Trophoblast cell (in vitro differentiated cells and primary cell): ENCODE measurements at regions not wholly inside any gene's neighbourhood (a gene's known extent, or its start where the extent isn't known, plus 50 kb on each side); places are given as distances from the start of the nearest gene placed in this dataset.

Source experiments
- DNase-seq, 2 donors: peaks; one replicate each; pipeline ENCODE4 v3.0.0-alpha.2; 2016
- H2AFZ ChIP-seq: 2 replicates; pipeline ENCODE4 v1.6.1; 2013; ENCODE audit warnings: low read length, moderate library complexity, mild to moderate bottlenecking; ENCODE audit not compliant: insufficient read depth, poor library complexity
- H2AK5ac ChIP-seq: 2 replicates; pipeline ENCODE4 v1.6.1; 2013; ENCODE audit warnings: mild to moderate bottlenecking, low read length
- H2BK120ac ChIP-seq: 2 replicates; pipeline ENCODE4 v1.6.1; 2013; ENCODE audit warnings: low read length, mild to moderate bottlenecking, moderate library complexity; ENCODE audit not compliant: insufficient read depth, poor library complexity
- H2BK12ac ChIP-seq: 2 replicates; pipeline ENCODE4 v1.6.1; 2013; ENCODE audit warnings: mild to moderate bottlenecking, low read length, moderate library complexity
- H2BK5ac ChIP-seq: 2 replicates; pipeline ENCODE4 v1.6.1; 2013; ENCODE audit warnings: low read length, low read depth, moderate library complexity, mild to moderate bottlenecking; ENCODE audit not compliant: poor library complexity
- H3K14ac ChIP-seq: 2 replicates; pipeline ENCODE4 v1.6.1; 2013; ENCODE audit warnings: mild to moderate bottlenecking, low read length
- H3K18ac ChIP-seq: 2 replicates; pipeline ENCODE4 v1.6.1; 2013; ENCODE audit warnings: mild to moderate bottlenecking, low read length
- H3K23ac ChIP-seq: 2 replicates; pipeline ENCODE4 v1.6.1; 2013; ENCODE audit warnings: low read length
- H3K27ac ChIP-seq: 2 replicates; pipeline ENCODE4 v1.5.1; 2013; ENCODE audit warnings: low read depth, mild to moderate bottlenecking, inconsistent platforms, low read length, moderate library complexity
- H3K27me3 ChIP-seq: 2 replicates; pipeline ENCODE4 v1.6.1; 2013; ENCODE audit warnings: inconsistent platforms, mild to moderate bottlenecking, low read length, moderate library complexity; ENCODE audit not compliant: insufficient read depth
- H3K36me3 ChIP-seq, 2 experiments: 1 replicate in 1 of 2; 2 replicates in 1 of 2; pipeline ENCODE4 v1.6.1; 2013; ENCODE audit warnings: low read length in 2 of 2, mild to moderate bottlenecking in 2 of 2, moderate library complexity in 1 of 2; ENCODE audit not compliant: insufficient read depth in 2 of 2, control insufficient read depth in 1 of 2
- H3K4ac ChIP-seq: 2 replicates; pipeline ENCODE4 v1.6.1; 2013; ENCODE audit warnings: low read depth, mild to moderate bottlenecking, low read length, moderate library complexity
- H3K4me1 ChIP-seq, 2 experiments: 1 replicate in 1 of 2; 2 replicates in 1 of 2; pipeline ENCODE4 v1.6.1; 2013; ENCODE audit warnings: low read length in 2 of 2, mild to moderate bottlenecking in 2 of 2, moderate library complexity in 1 of 2; ENCODE audit not compliant: insufficient read depth in 2 of 2, control insufficient read depth in 1 of 2
- H3K4me2 ChIP-seq: 2 replicates; pipeline ENCODE4 v1.6.1; 2013; ENCODE audit warnings: inconsistent platforms, mild to moderate bottlenecking, low read length, moderate library complexity
- H3K4me3 ChIP-seq: 2 replicates; pipeline ENCODE4 v1.5.1; 2013; ENCODE audit warnings: mild to moderate bottlenecking, low read depth, low read length, inconsistent platforms
- H3K79me1 ChIP-seq: one replicate; pipeline ENCODE4 v1.6.1; 2013; ENCODE audit warnings: low read length
- H3K79me2 ChIP-seq: 2 replicates; pipeline ENCODE4 v1.6.1; 2013; ENCODE audit warnings: low read length, mild to moderate bottlenecking; ENCODE audit not compliant: control insufficient read depth, insufficient read depth, poor library complexity
- H3K9ac ChIP-seq: 2 replicates; pipeline ENCODE4 v1.6.1; 2013; ENCODE audit warnings: mild to moderate bottlenecking, low read length
- H3K9me3 ChIP-seq: 2 replicates; pipeline ENCODE4 v1.6.1; 2013; ENCODE audit warnings: low read depth, mild to moderate bottlenecking, control low read depth, inconsistent platforms, low read length; ENCODE audit not compliant: insufficient read depth
- H4K12ac ChIP-seq: 2 replicates; pipeline ENCODE4 v1.6.1; 2013; ENCODE audit warnings: low read depth, mild to moderate bottlenecking, low read length, moderate library complexity
- H4K8ac ChIP-seq: 2 replicates; pipeline ENCODE4 v1.6.1; 2013; ENCODE audit warnings: low read depth, mild to moderate bottlenecking, low read length, moderate library complexity
- H4K91ac ChIP-seq: one replicate; pipeline ENCODE4 v1.6.1; 2013; ENCODE audit warnings: low read depth, mild to moderate bottlenecking, low read length, moderate library complexity
- WGBS: extraction: QIAGEN DNeasy Blood & Tissue Kit; methylation state at CpG from one replicate; pipeline ENCODE4 v1.1.7; 2013; ENCODE audit warnings: missing lambda C conversion rate; ENCODE audit not compliant: insufficient read length, insufficient coverage; ENCODE audit errors: extremely low coverage; 5-methylcytosine and 5-hydroxymethylcytosine counted together

DNA sequence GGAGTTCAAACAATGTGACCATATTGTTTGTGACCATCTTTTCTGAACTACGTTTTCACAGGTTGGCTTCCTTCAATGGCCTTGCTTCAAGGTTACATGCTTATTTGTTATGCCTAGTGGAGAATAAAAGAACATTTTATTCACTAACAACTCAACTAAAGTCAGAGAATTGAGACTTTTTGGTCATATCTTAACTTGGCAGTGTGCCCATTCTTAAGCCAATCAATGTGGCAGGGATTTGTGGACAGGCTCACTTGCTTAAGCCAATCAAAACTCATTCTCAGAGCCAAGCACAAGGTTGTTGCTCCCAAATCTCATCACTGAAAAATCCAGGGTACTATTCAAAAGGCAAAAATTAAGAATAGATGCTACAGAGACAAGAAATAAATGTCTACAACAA is 455.8 kb upstream of the FAT3 start:
- Histone ChIP-seq H3K27me3 (no peaks in the 10 kb centered on the region), H2AFZ (no peak overlapping the region), H2BK12ac (no peak overlapping the region), H3K4ac (no peak overlapping the region), H3K4me3 (no peak overlapping the region), H4K12ac (no peak overlapping the region), H3K27ac (no peak overlapping the region), H4K91ac (no peak overlapping the region), H3K4me2 (no peak overlapping the region), H3K18ac (no peak overlapping the region), H3K23ac (no peak overlapping the region), H2BK120ac (no peak overlapping the region), H2AK5ac (no peak overlapping the region), H3K9me3 (no peaks in the 10 kb centered on the region), H3K36me3 (no peaks in the 10 kb centered on the region), H3K79me2 (no peaks in the 10 kb centered on the region), H3K79me1 (peaks cover 5% of the 10 kb centered on the region), H3K4me1 (peaks cover 0 to 2% of the 10 kb centered on the region in 2 experiments), H4K8ac (no peak overlapping the region), H2BK5ac (no peak overlapping the region), H3K9ac (no peak overlapping the region), H3K14ac (no peak overlapping the region)
- no CpG with 5 or more reads among the region's 1 CpG for WGBS
- DNase-seq: no peak

DNA sequence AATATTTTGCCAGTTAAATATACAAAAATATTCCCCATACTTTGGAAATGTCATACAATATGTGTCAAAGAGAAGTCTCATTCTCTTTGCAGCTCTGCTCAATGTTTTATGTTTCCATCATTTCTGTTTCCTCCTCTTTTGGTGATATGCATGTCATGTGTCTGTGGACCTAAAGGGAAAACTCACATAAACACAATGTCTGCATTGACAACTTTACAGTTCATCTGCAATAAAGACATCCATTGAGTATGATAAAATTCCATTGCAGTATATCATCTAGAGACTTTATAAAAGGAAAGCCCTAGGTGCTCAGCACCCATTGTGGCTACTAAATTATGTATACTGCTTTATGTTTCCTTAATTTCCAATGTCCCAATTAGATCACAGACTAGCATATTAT is 461.3 kb upstream of the FAT3 start:
- Histone ChIP-seq H4K8ac (no peak overlapping the region), H4K12ac (no peak overlapping the region), H3K4me3 (no peak overlapping the region), H3K4me1 (no peaks in the 10 kb centered on the region), H3K4ac (no peak overlapping the region), H3K27me3 (no peaks in the 10 kb centered on the region), H2AK5ac (no peak overlapping the region), H3K9me3 (no peaks in the 10 kb centered on the region), H2BK12ac (no peak overlapping the region), H3K9ac (no peak overlapping the region), H3K4me2 (no peak overlapping the region), H3K79me1 (no peaks in the 10 kb centered on the region), H3K27ac (no peak overlapping the region), H2BK120ac (no peak overlapping the region), H2AFZ (no peak overlapping the region), H3K79me2 (no peaks in the 10 kb centered on the region), H3K36me3 (no peaks in the 10 kb centered on the region), H3K23ac (no peak overlapping the region), H2BK5ac (no peak overlapping the region), H4K91ac (no peak overlapping the region), H3K18ac (no peak overlapping the region), H3K14ac (no peak overlapping the region)
- DNase-seq: no peak

- Histone ChIP-seq H3K4me3 (no peak overlapping the region), H3K4me1 (no peaks in the 10 kb centered on the region), H4K12ac (no peak overlapping the region), H4K8ac (no peak overlapping the region), H3K9me3 (no peaks in the 10 kb centered on the region), H3K23ac (no peak overlapping the region), H2BK5ac (no peak overlapping the region), H3K79me1 (no peaks in the 10 kb centered on the region), H2AFZ (no peak overlapping the region), H3K79me2 (no peaks in the 10 kb centered on the region), H3K9ac (no peak overlapping the region), H3K27me3 (no peaks in the 10 kb centered on the region), H3K36me3 (no peaks in the 10 kb centered on the region), H3K4ac (no peak overlapping the region), H2BK120ac (no peak overlapping the region), H3K14ac (no peak overlapping the region), H2AK5ac (no peak overlapping the region), H3K18ac (no peak overlapping the region), H4K91ac (no peak overlapping the region), H3K4me2 (no peak overlapping the region), H2BK12ac (no peak overlapping the region), H3K27ac (no peak overlapping the region)
- DNase-seq: no peak
- no CpG with 5 or more reads among the region's 3 CpGs for WGBS
Observed at GRCh38 chr11:91761406-91762025, 463.1 kb upstream of the FAT3 start.

DNA sequence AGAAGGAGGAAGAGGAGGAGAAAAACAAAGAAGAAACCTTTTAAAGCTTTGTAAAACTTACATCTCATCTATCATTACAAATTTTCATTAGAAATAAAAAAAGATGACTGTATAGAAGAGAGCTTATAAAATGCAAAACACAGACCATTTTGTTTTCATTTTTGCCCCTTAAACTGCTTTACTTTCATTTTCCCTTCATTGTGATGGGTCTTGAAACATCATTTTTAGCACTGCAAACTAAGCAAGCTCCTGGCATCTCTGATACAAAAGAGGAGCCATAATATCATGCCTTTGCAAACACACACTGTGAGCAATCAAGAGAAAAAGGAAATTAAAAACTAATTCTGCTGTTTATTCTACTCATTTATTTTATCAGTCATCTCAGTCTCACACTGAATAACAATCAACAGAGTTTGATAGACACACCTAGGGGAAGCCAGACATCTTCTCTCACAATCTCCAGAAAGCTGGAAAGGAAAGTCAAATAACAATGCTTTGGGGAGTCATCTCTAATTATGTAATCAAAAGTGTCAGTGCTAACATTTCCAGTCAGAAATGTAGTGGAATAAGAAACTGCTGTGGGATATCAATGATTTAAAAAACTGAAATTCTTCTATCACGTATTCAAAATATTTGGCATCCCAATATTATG is 467.7 kb upstream of the FAT3 start:
- Histone ChIP-seq H3K79me1 (no peaks in the 10 kb centered on the region), H3K18ac (no peak overlapping the region), H3K4me1 (no peaks in the 10 kb centered on the region), H4K8ac (no peak overlapping the region), H2BK5ac (no peak overlapping the region), H2BK120ac (no peak overlapping the region), H3K27ac (no peak overlapping the region), H4K12ac (no peak overlapping the region), H2BK12ac (no peak overlapping the region), H4K91ac (no peak overlapping the region), H3K23ac (no peak overlapping the region), H3K9me3 (no peaks in the 10 kb centered on the region), H3K4ac (no peak overlapping the region), H3K9ac (no peak overlapping the region), H3K27me3 (no peaks in the 10 kb centered on the region), H2AFZ (no peak overlapping the region), H3K36me3 (no peaks in the 10 kb centered on the region), H3K14ac (no peak overlapping the region), H2AK5ac (no peak overlapping the region), H3K4me2 (no peak overlapping the region), H3K4me3 (no peak overlapping the region), H3K79me2 (no peaks in the 10 kb centered on the region)
- no CpG with 5 or more reads among the region's 1 CpG for WGBS
- DNase-seq: no peak
